OCI-LY3 (cell line): ENCODE measurements at regions not wholly inside any gene's neighbourhood (a gene's known extent, or its start where the extent isn't known, plus 50 kb on each side); places are given as distances from the start of the nearest gene placed in this dataset.
A peak's percentile ranks its signal among the peaks of the same experiment; 100 is the strongest.

Experiments used
- H2AFZ ChIP-seq: fragments of 200-600, 300-600 bp; shearing (Covaris generic); 2 replicates; pipeline ENCODE4 v1.6.0; 2014; ENCODE audit warnings: antibody characterized with exemption, low read depth, low read length
- H3K27ac ChIP-seq: fragments of 200-600, 300-600 bp; sonication (generic); 2 replicates; pipeline ENCODE4 v1.5.1; 2014; ENCODE audit warnings: mild to moderate bottlenecking, low read length, moderate library complexity, mixed read lengths
- H3K27me3 ChIP-seq: fragments of 200-600, 300-600 bp; sonication (generic); 2 replicates; pipeline ENCODE4 v1.6.1; 2014; ENCODE audit warnings: low read depth, low read length, mixed read lengths
- H3K36me3 ChIP-seq: fragments of 200-600, 300-600 bp; sonication (generic); replicated peaks from 2 replicates; pipeline ENCODE3; 2014; ENCODE audit warnings: low read depth, low read length, mixed read lengths
- H3K4me1 ChIP-seq: fragments of 300-600, 200-600 bp; sonication (generic); 2 replicates; pipeline ENCODE4 v1.6.1; 2014; ENCODE audit warnings: low read length, mixed read lengths
- H3K4me2 ChIP-seq: fragments of 200-600, 300-600 bp; sonication (generic); 2 replicates; pipeline ENCODE4 v1.6.1; 2014; ENCODE audit warnings: low read length, mixed read lengths
- H3K4me3 ChIP-seq: fragments of 300-600, 200-600 bp; sonication (generic); 2 replicates; pipeline ENCODE4 v1.5.1; 2014; ENCODE audit warnings: antibody characterized with exemption, mild to moderate bottlenecking, low read length, moderate library complexity
- H3K79me2 ChIP-seq: fragments of 300-600, 200-600 bp; shearing (Covaris generic); 2 replicates; pipeline ENCODE4 v1.6.1; 2014; ENCODE audit warnings: mild to moderate bottlenecking, low read length, mixed read lengths
- H3K9ac ChIP-seq: fragments of 300-600, 200-600 bp; shearing (Covaris generic); 2 replicates; pipeline ENCODE4 v1.6.0; 2014; ENCODE audit warnings: mild to moderate bottlenecking, low read length, moderate library complexity
- H3K9me3 ChIP-seq: fragments of 200-600, 300-600 bp; shearing (Covaris generic); 2 replicates; pipeline ENCODE4 v1.6.1; 2014; ENCODE audit warnings: low read length, mixed read lengths; ENCODE audit not compliant: insufficient read depth
- H4K20me1 ChIP-seq: fragments of 200-600, 300-600 bp; sonication (generic); 2 replicates; pipeline ENCODE4 v1.6.1; 2016; ENCODE audit warnings: low read length, mixed read lengths; ENCODE audit not compliant: insufficient read depth
- CTCF ChIP-seq: fragments of 200-600, 300-600 bp; sonication (generic); IDR thresholded peaks from 2 replicates; pipeline ENCODE4 v1.5.1; 2014; ENCODE audit warnings: antibody characterized with exemption, low read length, low read depth
- EZH2phosphoT487 ChIP-seq: fragments of 200-600 bp; shearing (Covaris generic); IDR thresholded peaks from 2 replicates; pipeline ENCODE4 v1.6.1; 2018; ENCODE audit warnings: antibody characterized with exemption, mixed run types, low read depth

- Histone ChIP-seq H2AFZ (no peak overlapping the region), H3K9me3 (no peaks in the 10 kb centered on the region), H3K9ac (no peak overlapping the region), H3K4me2 (no peak overlapping the region), H3K27ac (no peak overlapping the region), H3K36me3 (no peaks in the 10 kb centered on the region), H3K4me1 (no peaks in the 10 kb centered on the region), H3K79me2 (no peaks in the 10 kb centered on the region), H3K27me3 (no peaks in the 10 kb centered on the region), H3K4me3 (no peak overlapping the region), H4K20me1 (no peaks in the 10 kb centered on the region)
- TF ChIP-seq EZH2phosphoT487 = no peak
- TF ChIP-seq CTCF = no peak
Observed at GRCh38 chr4:67054896-67055295, 490.4 kb downstream of the CENPC start.

GRCh38 chr4:67052814-67053675 lies 492.3 kb downstream of the CENPC start:
- Histone ChIP-seq H3K9ac (no peak overlapping the region), H3K9me3 (no peaks in the 10 kb centered on the region), H3K27ac (no peak overlapping the region), H3K4me3 (no peak overlapping the region), H3K4me1 (no peaks in the 10 kb centered on the region), H3K79me2 (no peaks in the 10 kb centered on the region), H3K36me3 (no peaks in the 10 kb centered on the region), H3K27me3 (no peaks in the 10 kb centered on the region), H2AFZ (no peak overlapping the region), H3K4me2 (no peak overlapping the region), H4K20me1 (no peaks in the 10 kb centered on the region)
- no peak for TF ChIP-seq CTCF
- TF ChIP-seq EZH2phosphoT487 = no peak

GRCh38 chr4:67051000-67051789 lies 494.1 kb downstream of the CENPC start:
- H3K27me3 ChIP-seq = no peaks in the 10 kb centered on the region
- no peaks in the 10 kb centered on the region for H3K9me3 ChIP-seq
- no peak overlapping the region for H3K27ac ChIP-seq
- H3K4me2 ChIP-seq = no peak overlapping the region
- no peak overlapping the region for H3K9ac ChIP-seq
- no peak overlapping the region for H2AFZ ChIP-seq
- no peaks in the 10 kb centered on the region for H3K79me2 ChIP-seq
- H3K4me1 ChIP-seq = no peaks in the 10 kb centered on the region
- no peaks in the 10 kb centered on the region for H3K36me3 ChIP-seq
- no peak overlapping the region for H3K4me3 ChIP-seq
- TF ChIP-seq EZH2phosphoT487 = no peak
- TF ChIP-seq CTCF = no peak
- no peaks in the 10 kb centered on the region for H4K20me1 ChIP-seq

- Histone ChIP-seq H3K4me3 (no peak overlapping the region), H3K27me3 (no peaks in the 10 kb centered on the region), H3K27ac (no peak overlapping the region), H3K36me3 (no peaks in the 10 kb centered on the region), H2AFZ (no peak overlapping the region), H3K9ac (no peak overlapping the region), H3K4me2 (peak overlapping the region; percentile 17; the same call in 1 of the 2 replicates), H4K20me1 (no peaks in the 10 kb centered on the region), H3K9me3 (no peaks in the 10 kb centered on the region), H3K79me2 (no peaks in the 10 kb centered on the region), H3K4me1 (no peaks in the 10 kb centered on the region)
- TF ChIP-seq CTCF (no peak), EZH2phosphoT487 (no peak)
Observed at GRCh38 chr4:67049446-67049845, 495.9 kb downstream of the CENPC start.
